MCF 10A (cell line): ENCODE measurements at regions not wholly inside any gene's neighbourhood (a gene's known extent, or its start where the extent isn't known, plus 50 kb on each side); places are given as distances from the start of the nearest gene placed in this dataset.

Experiments used
- BruUV-seq: library from RNA; stranded (reverse); fragments of 400-500 nt; replicated peaks from 2 replicates; lab custom pipeline; 2021; lab: Mats Ljungman, UMichigan
- CTCF ChIA-PET: fragments of 300-600 bp; sonication (Branson Sonifier 250); formaldehyde crosslinking; extraction: SDS; loops from one replicate; lab custom pipeline; 2021; ENCODE audit warnings: antibody characterized with exemption, inconsistent platforms; lab: Yijun Ruan, JAX
- POLR2A ChIA-PET: fragments of 300-600, 350-650 bp; sonication (Branson Sonifier 250); formaldehyde crosslinking; extraction: SDS; loops from one replicate; lab custom pipeline; 2020; ENCODE audit warnings: antibody characterized with exemption, inconsistent platforms; lab: Yijun Ruan, JAX
- DNase-seq: peaks from one replicate; pipeline ENCODE4 v3.0.0-alpha.2; 2018; ENCODE audit not compliant: unreplicated experiment
- H3K27ac Mint-ChIP-seq: one replicate; pipeline ENCODE4 v1.8.0; 2022; ENCODE audit warnings: mild to moderate bottlenecking, low read depth, mixed read lengths; ENCODE audit not compliant: unreplicated experiment
- H3K27me3 Mint-ChIP-seq: one replicate; pipeline ENCODE4 v1.8.0; 2022; ENCODE audit warnings: mixed read lengths; ENCODE audit not compliant: insufficient read depth, unreplicated experiment
- H3K36me3 Mint-ChIP-seq: one replicate; pipeline ENCODE4 v1.8.0; 2022; ENCODE audit warnings: mild to moderate bottlenecking, moderate library complexity, mixed read lengths; ENCODE audit not compliant: insufficient read depth, unreplicated experiment
- H3K4me1 Mint-ChIP-seq: one replicate; pipeline ENCODE4 v1.8.0; 2022; ENCODE audit warnings: mixed read lengths; ENCODE audit not compliant: insufficient read depth, unreplicated experiment
- H3K4me3 Mint-ChIP-seq: one replicate; pipeline ENCODE4 v1.8.0; 2022; ENCODE audit warnings: mild to moderate bottlenecking, moderate library complexity, mixed read lengths; ENCODE audit not compliant: unreplicated experiment
- H3K9me3 Mint-ChIP-seq: one replicate; pipeline ENCODE4 v1.8.0; 2022; ENCODE audit warnings: mixed read lengths; ENCODE audit not compliant: unreplicated experiment
- CTCF ChIP-seq: fragments of 200-600 bp; IDR thresholded peaks from one replicate; pipeline ENCODE4 v1.8.0; 2022; ENCODE audit warnings: antibody characterized with exemption, mild to moderate bottlenecking; ENCODE audit not compliant: unreplicated experiment
- intact Hi-C: fragments of 100-400 bp; cut with micrococcal nuclease; formaldehyde crosslinking; loops from 2 replicates; pipeline ENCODE4 v1.14.1; 2022

GRCh38 chr11:70569618-70569890 lies 171.2 kb downstream of the CTTN start:
- Mint-ChIP-seq H3K27ac (no peak overlapping the region), H3K4me1 (no peaks in the 10 kb centered on the region), H3K36me3 (peaks cover 7% of the 10 kb centered on the region), H3K9me3 (peaks cover 21% of the 10 kb centered on the region), H3K4me3 (no peak overlapping the region), H3K27me3 (no peaks in the 10 kb centered on the region)
- no peak for TF ChIP-seq CTCF
- BruUV-seq = no TSS peak
- ChIA-PET CTCF (no interaction called here), POLR2A (no interaction called here)
- intact Hi-C loops = no loop called here
- no peak for DNase-seq

- Mint-ChIP-seq H3K36me3 (peaks cover 7% of the 10 kb centered on the region), H3K9me3 (peaks cover 23% of the 10 kb centered on the region), H3K4me3 (no peak overlapping the region), H3K4me1 (no peaks in the 10 kb centered on the region), H3K27ac (no peak overlapping the region), H3K27me3 (no peaks in the 10 kb centered on the region)
- TF ChIP-seq CTCF = no peak
- CTCF ChIA-PET = interaction anchor here (0.6 kb wide), 1 partner anchor 758 kb away, joined by 4 read pairs; no protein-coding TSS in a partner anchor
- intact Hi-C loops = no loop called here
- POLR2A ChIA-PET = no interaction called here
- DNase-seq = no peak
- BruUV-seq = no TSS peak
Observed at GRCh38 chr11:70569996-70570692, 171.8 kb downstream of the CTTN start.

GRCh38 chr11:70570693-70571395 lies 172.5 kb downstream of the CTTN start:
- Mint-ChIP-seq H3K9me3 (peaks cover 23% of the 10 kb centered on the region), H3K27me3 (no peaks in the 10 kb centered on the region), H3K4me1 (no peaks in the 10 kb centered on the region), H3K36me3 (peaks cover 7% of the 10 kb centered on the region), H3K27ac (no peak overlapping the region), H3K4me3 (no peak overlapping the region)
- CTCF ChIA-PET = interaction anchor here (0.6 kb wide), 1 partner anchor 758 kb away, joined by 4 read pairs; no protein-coding TSS in a partner anchor
- no TSS peak for BruUV-seq
- POLR2A ChIA-PET = no interaction called here
- no peak for DNase-seq
- intact Hi-C loops = no loop called here
- no peak for TF ChIP-seq CTCF

GRCh38 chr11:70572974-70573260 lies 174.6 kb downstream of the CTTN start:
- Mint-ChIP-seq H3K27me3 (no peaks in the 10 kb centered on the region), H3K4me3 (no peak overlapping the region), H3K4me1 (no peaks in the 10 kb centered on the region), H3K27ac (no peak overlapping the region), H3K9me3 (peaks cover 23% of the 10 kb centered on the region), H3K36me3 (peaks cover 7% of the 10 kb centered on the region)
- BruUV-seq = no TSS peak
- no peak for DNase-seq
- ChIA-PET CTCF (no interaction called here), POLR2A (no interaction called here)
- no peak for TF ChIP-seq CTCF
- intact Hi-C loops = no loop called here
